OCI-LY1 (cell line): ENCODE measurements at regions not wholly inside any gene's neighbourhood (a gene's known extent, or its start where the extent isn't known, plus 50 kb on each side); places are given as distances from the start of the nearest gene placed in this dataset.

Experiments
- H2AFZ ChIP-seq: fragments of 200-600 bp; sonication (generic), shearing (Covaris generic); 2 replicates; pipeline ENCODE4 v1.6.0; 2014; ENCODE audit warnings: antibody characterized with exemption, mild to moderate bottlenecking, low read length
- H3F3A ChIP-seq: fragments of 200-600 bp; sonication (generic), shearing (Covaris generic); 2 replicates; pipeline ENCODE4 v1.6.0; 2014; ENCODE audit warnings: mild to moderate bottlenecking, antibody characterized with exemption, low read length, moderate library complexity; ENCODE audit not compliant: insufficient read depth
- H3K27ac ChIP-seq: fragments of 200-600 bp; sonication (generic); 2 replicates; pipeline ENCODE4 v1.5.1; 2014; ENCODE audit warnings: low read length, mixed run types, mild to moderate bottlenecking, low read depth; ENCODE audit not compliant: poor library complexity, severe bottlenecking
- H3K27me3 ChIP-seq: fragments of 200-600 bp; sonication (generic); 2 replicates; pipeline ENCODE4 v1.6.0; 2014; ENCODE audit warnings: antibody characterized with exemption, mild to moderate bottlenecking, low read length, moderate library complexity; ENCODE audit not compliant: insufficient read depth
- H3K36me3 ChIP-seq: fragments of 200-600 bp; sonication (generic); 2 replicates; pipeline ENCODE4 v1.6.1; 2014; ENCODE audit warnings: mild to moderate bottlenecking, antibody characterized with exemption, low read length, moderate library complexity, mixed read lengths; ENCODE audit not compliant: insufficient read depth
- H3K4me1 ChIP-seq: fragments of 200-600 bp; sonication (generic); 2 replicates; pipeline ENCODE4 v1.5.1; 2014; ENCODE audit warnings: mild to moderate bottlenecking, low read length, moderate library complexity; ENCODE audit not compliant: insufficient read depth, severe bottlenecking
- H3K4me2 ChIP-seq: fragments of 200-600 bp; sonication (generic), shearing (Covaris generic); 2 replicates; pipeline ENCODE4 v1.6.1; 2014; ENCODE audit warnings: low read length
- H3K4me3 ChIP-seq: fragments of 200-600 bp; sonication (generic); 2 replicates; pipeline ENCODE4 v1.5.1; 2014; ENCODE audit warnings: low read length, low read depth, mild to moderate bottlenecking, mixed read lengths; ENCODE audit not compliant: poor library complexity, severe bottlenecking
- H3K79me2 ChIP-seq: fragments of 200-600 bp; shearing (Covaris generic); 2 replicates; pipeline ENCODE4 v1.6.1; 2016; ENCODE audit warnings: mixed run types, low read length, mixed read lengths; ENCODE audit not compliant: insufficient read depth
- H3K9ac ChIP-seq: fragments of 200-600 bp; sonication (generic), shearing (Covaris generic); 2 replicates; pipeline ENCODE4 v1.6.1; 2014; ENCODE audit warnings: mild to moderate bottlenecking, low read length, mixed read lengths
- H3K9me2 ChIP-seq: fragments of 200-600 bp; sonication (generic), shearing (Covaris generic); 2 replicates; pipeline ENCODE4 v1.6.1; 2014; ENCODE audit warnings: low read depth, mild to moderate bottlenecking, low read length, mixed read lengths
- H3K9me3 ChIP-seq: fragments of 200-600 bp; shearing (Covaris generic); 2 replicates; pipeline ENCODE4 v1.6.1; 2014; ENCODE audit warnings: low read length, mixed read lengths
- H4K20me1 ChIP-seq: fragments of 200-600 bp; sonication (generic), shearing (Covaris generic); 2 replicates; pipeline ENCODE4 v1.6.0; 2016; ENCODE audit warnings: mild to moderate bottlenecking, low read length; ENCODE audit not compliant: insufficient read depth
- EZH2 ChIP-seq: fragments of 200-600 bp; sonication (generic), shearing (Covaris generic); IDR thresholded peaks from 2 replicates; pipeline ENCODE4 v1.8.0; 2017; ENCODE audit warnings: borderline replicate concordance, mixed run types, mild to moderate bottlenecking, antibody characterized with exemption, low read length, moderate library complexity, mixed read lengths
- TF ChIP-seq, protein P1 (sequence below): fragments of 200-600 bp; sonication (generic), shearing (Covaris generic); IDR thresholded peaks from 2 replicates; pipeline ENCODE4 v1.5.1; 2017; ENCODE audit warnings: mild to moderate bottlenecking, antibody characterized with exemption, low read length, moderate library complexity, mixed read lengths

DNA sequence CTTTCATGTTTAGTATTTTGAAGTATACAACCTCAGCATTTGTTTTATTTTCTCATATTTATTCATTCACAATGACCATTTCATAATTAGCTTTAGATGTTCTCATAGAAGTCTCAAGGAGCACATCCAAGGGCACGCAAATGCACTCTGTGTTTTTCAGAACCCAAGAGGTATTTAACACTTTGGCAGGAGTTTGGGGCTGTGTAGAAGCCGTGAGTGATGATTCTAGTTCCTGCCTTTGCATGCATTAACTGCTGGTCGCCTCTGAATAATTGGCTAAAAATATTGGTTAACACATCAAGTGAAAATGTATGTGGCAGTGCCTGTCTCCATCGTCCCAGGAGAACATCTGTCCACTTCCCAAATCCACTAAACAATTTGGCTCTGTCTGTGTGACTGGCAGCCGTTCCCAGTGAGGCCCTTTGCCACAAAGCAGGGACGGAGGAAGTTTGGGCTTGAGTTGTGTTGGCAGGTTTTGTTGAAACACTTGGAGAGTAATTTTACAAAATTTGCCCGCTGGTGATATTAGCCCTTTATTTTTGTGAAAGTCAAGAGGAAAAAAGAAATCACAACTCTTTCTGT lies 730.7 kb upstream of the SLIT2 start:
- no peak overlapping the region for H3K4me3 ChIP-seq
- H2AFZ ChIP-seq = no peak overlapping the region
- H3K9ac ChIP-seq = no peak overlapping the region
- no peaks in the 10 kb centered on the region for H3K9me3 ChIP-seq
- H3K9me2 ChIP-seq = no peaks in the 10 kb centered on the region
- TF ChIP-seq EZH2 = no peak
- TF ChIP-seq, protein P1, sequence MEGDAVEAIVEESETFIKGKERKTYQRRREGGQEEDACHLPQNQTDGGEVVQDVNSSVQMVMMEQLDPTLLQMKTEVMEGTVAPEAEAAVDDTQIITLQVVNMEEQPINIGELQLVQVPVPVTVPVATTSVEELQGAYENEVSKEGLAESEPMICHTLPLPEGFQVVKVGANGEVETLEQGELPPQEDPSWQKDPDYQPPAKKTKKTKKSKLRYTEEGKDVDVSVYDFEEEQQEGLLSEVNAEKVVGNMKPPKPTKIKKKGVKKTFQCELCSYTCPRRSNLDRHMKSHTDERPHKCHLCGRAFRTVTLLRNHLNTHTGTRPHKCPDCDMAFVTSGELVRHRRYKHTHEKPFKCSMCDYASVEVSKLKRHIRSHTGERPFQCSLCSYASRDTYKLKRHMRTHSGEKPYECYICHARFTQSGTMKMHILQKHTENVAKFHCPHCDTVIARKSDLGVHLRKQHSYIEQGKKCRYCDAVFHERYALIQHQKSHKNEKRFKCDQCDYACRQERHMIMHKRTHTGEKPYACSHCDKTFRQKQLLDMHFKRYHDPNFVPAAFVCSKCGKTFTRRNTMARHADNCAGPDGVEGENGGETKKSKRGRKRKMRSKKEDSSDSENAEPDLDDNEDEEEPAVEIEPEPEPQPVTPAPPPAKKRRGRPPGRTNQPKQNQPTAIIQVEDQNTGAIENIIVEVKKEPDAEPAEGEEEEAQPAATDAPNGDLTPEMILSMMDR = no peak
- no peak overlapping the region for H3K27ac ChIP-seq
- no peaks in the 10 kb centered on the region for H3K36me3 ChIP-seq
- H3K4me2 ChIP-seq = no peak overlapping the region
- H3F3A ChIP-seq = no peaks in the 10 kb centered on the region
- no peaks in the 10 kb centered on the region for H3K79me2 ChIP-seq
- no peaks in the 10 kb centered on the region for H3K4me1 ChIP-seq
- H3K27me3 ChIP-seq = no peaks in the 10 kb centered on the region
- H4K20me1 ChIP-seq = no peaks in the 10 kb centered on the region

DNA sequence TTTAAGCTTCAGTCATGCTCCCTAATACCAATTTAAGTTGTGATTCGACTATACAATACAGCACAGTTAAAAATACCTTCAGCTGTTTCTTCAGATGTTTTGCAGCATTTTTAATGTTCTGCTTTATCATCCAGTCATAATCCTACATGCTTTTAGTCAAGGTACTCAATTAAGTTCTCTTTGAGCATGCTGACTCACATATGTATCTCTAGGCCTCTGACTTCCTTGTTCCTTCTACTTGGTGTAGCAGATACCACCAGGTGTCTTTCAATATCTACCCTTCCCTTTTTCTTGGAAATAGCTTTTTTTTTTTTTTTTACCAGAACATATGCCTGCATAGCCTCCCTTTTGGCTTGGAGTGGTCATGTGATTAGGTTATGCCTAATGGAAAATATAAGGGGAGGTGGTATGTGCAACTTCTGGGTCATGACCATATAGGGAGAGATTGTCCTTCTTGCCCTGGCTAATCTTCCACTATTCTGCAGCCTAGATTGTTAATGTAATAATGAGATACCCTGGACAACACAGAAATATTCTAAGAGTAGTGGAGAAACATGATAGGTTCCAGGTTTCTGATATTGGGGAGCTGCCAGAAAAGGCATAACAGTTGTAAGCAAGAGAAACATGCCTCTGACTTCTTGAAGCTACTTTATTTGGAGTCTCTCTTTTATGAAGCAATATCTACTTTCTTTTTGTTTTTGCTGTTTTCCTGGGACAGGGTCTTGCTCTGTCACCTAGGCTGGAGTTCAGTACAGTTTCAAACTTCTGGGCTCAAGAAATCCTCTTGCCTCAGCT lies 737.2 kb upstream of the SLIT2 start:
- Histone ChIP-seq H3K36me3 (no peaks in the 10 kb centered on the region), H3F3A (no peaks in the 10 kb centered on the region), H3K9ac (no peak overlapping the region), H3K27me3 (no peaks in the 10 kb centered on the region), H3K27ac (no peak overlapping the region), H3K4me2 (no peak overlapping the region), H3K4me1 (no peaks in the 10 kb centered on the region), H2AFZ (no peak overlapping the region), H3K9me2 (no peaks in the 10 kb centered on the region), H3K9me3 (no peaks in the 10 kb centered on the region), H4K20me1 (no peaks in the 10 kb centered on the region), H3K4me3 (no peak overlapping the region), H3K79me2 (no peaks in the 10 kb centered on the region)
- no peak for TF ChIP-seq EZH2
- TF ChIP-seq, protein P1 = no peak

DNA sequence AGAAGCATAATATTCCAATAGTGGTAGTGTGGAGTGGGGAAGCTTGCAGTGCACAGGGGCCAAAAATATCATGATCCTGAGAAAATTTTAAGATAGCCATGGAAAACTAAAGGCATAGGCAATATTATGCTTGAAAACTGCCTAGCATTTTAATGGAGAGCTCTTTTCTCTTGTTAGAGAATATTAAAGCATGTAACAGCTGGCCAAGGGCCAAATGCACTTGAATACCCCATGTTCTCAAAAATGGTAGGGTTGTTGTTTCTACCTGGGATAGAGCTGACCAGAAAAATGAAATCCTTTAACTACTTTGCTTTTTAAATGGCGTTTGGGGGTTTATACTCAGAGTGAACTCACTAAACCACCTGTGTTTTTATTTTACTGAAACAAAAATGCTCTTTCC lies 739.6 kb upstream of the SLIT2 start:
- no peaks in the 10 kb centered on the region for H3K79me2 ChIP-seq
- no peaks in the 10 kb centered on the region for H3F3A ChIP-seq
- H3K27ac ChIP-seq = no peak overlapping the region
- H3K9ac ChIP-seq = no peak overlapping the region
- no peaks in the 10 kb centered on the region for H3K9me3 ChIP-seq
- H3K27me3 ChIP-seq = no peaks in the 10 kb centered on the region
- TF ChIP-seq, protein P1 = no peak
- TF ChIP-seq EZH2 = no peak
- no peak overlapping the region for H2AFZ ChIP-seq
- H3K4me1 ChIP-seq = no peaks in the 10 kb centered on the region
- no peaks in the 10 kb centered on the region for H3K9me2 ChIP-seq
- no peaks in the 10 kb centered on the region for H3K36me3 ChIP-seq
- no peaks in the 10 kb centered on the region for H4K20me1 ChIP-seq
- no peak overlapping the region for H3K4me3 ChIP-seq
- H3K4me2 ChIP-seq = no peak overlapping the region
